Choroid plexus epithelial cell (primary cell): ENCODE measurements at regions not wholly inside any gene's neighbourhood (a gene's known extent, or its start where the extent isn't known, plus 50 kb on each side); places are given as distances from the start of the nearest gene placed in this dataset.
"Not testable (repeated sequence)": the region's sequence is repeated elsewhere in the genome, so short reads cannot be mapped to it uniquely, and the experiment has no call there.

Experiments used
- DNase-seq: peaks from one replicate; pipeline ENCODE4 v3.0.0-alpha.2; 2010; ENCODE audit warnings: low read depth
- H3K4me3 ChIP-seq: 2 replicates; pipeline ENCODE4 v1.5.1; 2011; ENCODE audit warnings: low read depth, mild to moderate bottlenecking, control low read depth, low read length, moderate library complexity
- CTCF ChIP-seq: conservative IDR thresholded peaks from 2 replicates; pipeline ENCODE4 v1.5.1; 2011; ENCODE audit warnings: low read depth, mild to moderate bottlenecking, control low read depth, inconsistent platforms, low read length, moderate library complexity

- H3K4me3 ChIP-seq, result no peak overlapping the region
- DNase-seq, result no peak
- no peak for TF ChIP-seq CTCF
Observed at GRCh38 chr15:79779746-79780145, 117.1 kb downstream of the MTHFS start.

- H3K4me3 ChIP-seq, DNase-seq: not testable (repeated sequence)
Observed at GRCh38 chr15:79782307-79782706, 114.5 kb downstream of the MTHFS start.
